DND-41 (cell line): ENCODE measurements at regions not wholly inside any gene's neighbourhood (a gene's known extent, or its start where the extent isn't known, plus 50 kb on each side); places are given as distances from the start of the nearest gene placed in this dataset.

Experiments used
- ATAC-seq: fragments of 200-7000 bp; cut with Tn5 transposase; 3 replicates; pipeline ENCODE4 v1.9.1; 2021; ENCODE audit warnings: low read depth; ENCODE audit not compliant: insufficient read depth
- DNase-seq: peaks from one replicate; pipeline ENCODE4 v3.0.0-alpha.2; 2020
- H2AFZ ChIP-seq: 2 replicates; pipeline ENCODE4 v1.6.0; 2012; ENCODE audit warnings: low read depth, low read length
- H3K27ac ChIP-seq: 2 replicates; pipeline ENCODE4 v1.5.1; 2012; ENCODE audit warnings: low read length, inconsistent platforms
- H3K27me3 ChIP-seq: fragments of 200-600 bp; sonication (generic); 2 replicates; pipeline ENCODE4 v1.6.0; 2012; ENCODE audit warnings: low read length, mild to moderate bottlenecking, inconsistent platforms; ENCODE audit not compliant: insufficient read depth, poor library complexity
- H3K36me3 ChIP-seq: 2 replicates; pipeline ENCODE4 v1.5.1; 2012; ENCODE audit warnings: low read length, inconsistent platforms; ENCODE audit not compliant: insufficient read depth
- H3K4me1 ChIP-seq: 2 replicates; pipeline ENCODE4 v1.5.1; 2012; ENCODE audit warnings: mild to moderate bottlenecking, low read length; ENCODE audit not compliant: insufficient read depth
- H3K4me2 ChIP-seq: 2 replicates; pipeline ENCODE4 v1.6.0; 2012; ENCODE audit warnings: mild to moderate bottlenecking, moderate library complexity, low read length, inconsistent platforms; ENCODE audit not compliant: insufficient read depth
- H3K4me3 ChIP-seq, 2 experiments: fragments of 200-600 bp in 1 of 2; shearing (Covaris generic) in 1 of 2; 2 replicates each; pipeline ENCODE4 v1.5.1; 2012 to 2016; ENCODE audit warnings: inconsistent platforms in 2 of 2, low read length in 2 of 2, mild to moderate bottlenecking in 2 of 2, low read depth in 1 of 2, moderate library complexity in 1 of 2
- H3K79me2 ChIP-seq: 2 replicates; pipeline ENCODE4 v1.6.0; 2012; ENCODE audit warnings: low read length, inconsistent platforms; ENCODE audit not compliant: insufficient read depth
- H3K9ac ChIP-seq: 2 replicates; pipeline ENCODE4 v1.6.0; 2012; ENCODE audit warnings: low read depth, mild to moderate bottlenecking, inconsistent platforms, low read length, moderate library complexity
- H3K9me3 ChIP-seq: 2 replicates; pipeline ENCODE4 v1.5.1; 2012; ENCODE audit warnings: low read length, moderate library complexity, mild to moderate bottlenecking, inconsistent platforms; ENCODE audit not compliant: insufficient read depth, severe bottlenecking
- H4K20me1 ChIP-seq: 2 replicates; pipeline ENCODE4 v1.6.0; 2012; ENCODE audit warnings: low read length; ENCODE audit not compliant: insufficient read depth
- EZH2 ChIP-seq: IDR thresholded peaks from 3 replicates; pipeline ENCODE4 v1.6.1; 2012; ENCODE audit warnings: borderline replicate concordance, low read depth, mild to moderate bottlenecking, moderate library complexity, low read length, inconsistent platforms; ENCODE audit not compliant: severe bottlenecking
- TF ChIP-seq, protein P1 (sequence below): IDR thresholded peaks from 2 replicates; pipeline ENCODE4 v1.5.1; 2012; ENCODE audit warnings: borderline replicate concordance, low read length, moderate library complexity, mild to moderate bottlenecking; ENCODE audit not compliant: poor library complexity, severe bottlenecking; ENCODE audit errors: extremely low read depth

DNA sequence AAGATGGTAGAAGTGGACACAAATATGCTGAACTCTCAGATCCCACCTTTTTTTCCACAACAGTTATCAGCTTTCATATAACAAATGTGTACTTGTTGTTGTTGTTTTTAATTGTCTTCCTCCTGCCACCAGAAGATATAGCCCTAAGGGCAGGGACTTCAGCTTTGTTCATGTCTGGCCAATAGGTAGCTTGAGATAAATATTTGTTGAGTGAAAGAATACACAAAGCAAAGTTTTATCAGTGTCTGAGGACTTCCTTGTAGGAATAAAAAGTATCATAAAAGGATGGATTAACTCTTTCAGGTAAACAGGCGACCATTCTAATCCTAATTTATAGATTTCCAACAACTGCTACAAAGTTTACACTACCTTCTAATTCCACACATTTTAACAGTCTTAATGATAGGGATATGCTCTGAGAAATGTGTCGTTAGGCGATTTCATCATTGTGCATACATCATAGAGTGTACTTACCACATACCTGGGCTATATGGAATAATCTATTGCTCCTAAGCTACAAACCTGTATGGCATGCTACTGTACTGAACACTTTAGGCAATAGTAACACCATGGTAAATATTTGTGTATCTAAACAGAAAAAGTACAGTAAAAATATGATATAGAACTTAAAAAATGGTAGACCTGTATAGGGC lies 186.1 kb downstream of the ATOH1 start:
- Histone ChIP-seq H3K79me2 (no peaks in the 10 kb centered on the region), H3K27me3 (no peaks in the 10 kb centered on the region), H4K20me1 (no peaks in the 10 kb centered on the region), H3K4me1 (no peaks in the 10 kb centered on the region), H3K36me3 (no peaks in the 10 kb centered on the region), H2AFZ (no peak overlapping the region), H3K27ac (no peak overlapping the region), H3K4me3 (no peak overlapping the region), H3K9ac (no peak overlapping the region), H3K4me2 (no peak overlapping the region), H3K9me3 (no peaks in the 10 kb centered on the region)
- ATAC-seq: no peak
- no peak for DNase-seq
- TF ChIP-seq EZH2: no peak
- TF ChIP-seq, protein P1, sequence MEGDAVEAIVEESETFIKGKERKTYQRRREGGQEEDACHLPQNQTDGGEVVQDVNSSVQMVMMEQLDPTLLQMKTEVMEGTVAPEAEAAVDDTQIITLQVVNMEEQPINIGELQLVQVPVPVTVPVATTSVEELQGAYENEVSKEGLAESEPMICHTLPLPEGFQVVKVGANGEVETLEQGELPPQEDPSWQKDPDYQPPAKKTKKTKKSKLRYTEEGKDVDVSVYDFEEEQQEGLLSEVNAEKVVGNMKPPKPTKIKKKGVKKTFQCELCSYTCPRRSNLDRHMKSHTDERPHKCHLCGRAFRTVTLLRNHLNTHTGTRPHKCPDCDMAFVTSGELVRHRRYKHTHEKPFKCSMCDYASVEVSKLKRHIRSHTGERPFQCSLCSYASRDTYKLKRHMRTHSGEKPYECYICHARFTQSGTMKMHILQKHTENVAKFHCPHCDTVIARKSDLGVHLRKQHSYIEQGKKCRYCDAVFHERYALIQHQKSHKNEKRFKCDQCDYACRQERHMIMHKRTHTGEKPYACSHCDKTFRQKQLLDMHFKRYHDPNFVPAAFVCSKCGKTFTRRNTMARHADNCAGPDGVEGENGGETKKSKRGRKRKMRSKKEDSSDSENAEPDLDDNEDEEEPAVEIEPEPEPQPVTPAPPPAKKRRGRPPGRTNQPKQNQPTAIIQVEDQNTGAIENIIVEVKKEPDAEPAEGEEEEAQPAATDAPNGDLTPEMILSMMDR: no peak

DNA sequence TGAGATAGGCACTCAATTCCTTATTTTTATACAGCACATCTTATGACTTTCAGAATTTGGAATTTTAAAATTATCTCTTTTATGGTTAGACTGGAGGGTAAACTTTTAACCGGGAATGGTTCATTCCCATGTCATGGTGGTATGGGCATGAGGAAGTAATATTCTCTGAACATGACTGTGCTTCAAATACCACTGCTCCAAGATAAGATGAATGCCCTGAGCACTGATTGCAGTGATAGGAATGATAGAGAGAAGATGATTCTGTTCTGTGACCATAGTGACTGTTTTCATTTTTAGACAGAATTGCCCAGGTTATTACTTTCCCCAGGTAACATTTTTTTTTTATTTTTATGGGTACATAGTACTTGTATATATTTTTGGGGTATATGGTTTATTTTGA lies 187.4 kb downstream of the ATOH1 start:
- H3K27ac ChIP-seq: no peak overlapping the region

DNA sequence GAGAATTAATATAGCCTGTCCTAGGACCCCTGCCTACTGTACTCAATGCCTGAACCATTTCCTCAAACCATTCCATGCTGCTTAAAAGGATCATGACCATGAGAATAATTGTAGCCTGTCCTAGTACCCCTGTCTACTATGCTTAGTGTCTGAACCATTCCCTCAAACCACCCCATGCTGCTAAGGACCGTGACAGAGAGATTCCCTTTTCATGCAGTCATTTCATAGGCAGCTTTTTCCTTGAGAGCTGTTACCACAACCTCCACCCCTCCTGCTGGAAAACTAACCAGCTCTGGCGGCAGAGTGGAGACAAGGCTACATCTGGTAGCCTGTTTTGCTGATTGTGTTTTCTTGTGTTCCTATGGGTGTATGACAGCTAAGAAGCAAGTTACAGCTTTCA lies 174.9 kb upstream of the SMARCAD1 start:
- no peak for TF ChIP-seq EZH2
- TF ChIP-seq, protein P1: no peak
- H3K79me2 ChIP-seq: no peaks in the 10 kb centered on the region
- no peaks in the 10 kb centered on the region for H3K27me3 ChIP-seq
- no peaks in the 10 kb centered on the region for H3K36me3 ChIP-seq
- no peak overlapping the region for H3K4me2 ChIP-seq
- H3K9me3 ChIP-seq: no peaks in the 10 kb centered on the region
- DNase-seq (no peak), ATAC-seq (no peak)
- H3K4me1 ChIP-seq: no peaks in the 10 kb centered on the region
- no peak overlapping the region for H3K4me3 ChIP-seq
- H4K20me1 ChIP-seq: no peaks in the 10 kb centered on the region
- no peak overlapping the region for H3K9ac ChIP-seq
- no peak overlapping the region for H3K27ac ChIP-seq
- H2AFZ ChIP-seq: no peak overlapping the region

More for the DNA sequence above, 187.4 kb downstream of the ATOH1 start:
- H3K4me1 ChIP-seq: no peaks in the 10 kb centered on the region
- H3K36me3 ChIP-seq: no peaks in the 10 kb centered on the region
- no peak overlapping the region for H3K4me3 ChIP-seq
- DNase-seq: no peak
- H3K9ac ChIP-seq: no peak overlapping the region
- H3K9me3 ChIP-seq: no peaks in the 10 kb centered on the region
- no peaks in the 10 kb centered on the region for H4K20me1 ChIP-seq
- no peaks in the 10 kb centered on the region for H3K79me2 ChIP-seq
- no peak overlapping the region for H3K4me2 ChIP-seq
- TF ChIP-seq, protein P1: no peak
- TF ChIP-seq EZH2: no peak
- ATAC-seq: no peak
- no peak overlapping the region for H2AFZ ChIP-seq
- no peaks in the 10 kb centered on the region for H3K27me3 ChIP-seq

DNA sequence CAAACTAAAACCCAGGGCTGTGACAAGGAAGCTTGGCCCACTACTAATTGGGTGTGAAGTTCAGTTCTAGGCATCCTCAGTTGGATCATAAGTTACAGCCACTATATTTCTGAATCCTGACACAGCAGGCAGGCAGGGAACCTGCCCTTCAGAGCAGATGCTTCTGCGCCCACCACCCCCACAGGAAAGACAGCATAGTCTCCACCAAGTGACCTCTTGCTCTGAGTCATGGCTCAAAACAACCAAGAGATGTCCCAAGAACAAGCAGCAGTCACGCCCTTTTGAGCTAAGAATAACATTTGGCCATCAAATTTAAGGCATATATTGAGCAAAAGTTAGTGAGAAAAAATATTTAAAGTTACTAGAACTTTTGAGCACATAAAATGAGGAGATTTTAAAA lies 170.7 kb upstream of the SMARCAD1 start:
- no peaks in the 10 kb centered on the region for H4K20me1 ChIP-seq
- H3K9ac ChIP-seq: no peak overlapping the region
- H3K9me3 ChIP-seq: no peaks in the 10 kb centered on the region
- H3K4me1 ChIP-seq: no peaks in the 10 kb centered on the region
- H3K36me3 ChIP-seq: no peaks in the 10 kb centered on the region
- TF ChIP-seq, protein P1: no peak
- no peak for TF ChIP-seq EZH2
- no peaks in the 10 kb centered on the region for H3K79me2 ChIP-seq
- no peak overlapping the region for H2AFZ ChIP-seq
- H3K27ac ChIP-seq: no peak overlapping the region
- ATAC-seq (no peak), DNase-seq (no peak)
- H3K4me2 ChIP-seq: no peak overlapping the region
- no peak overlapping the region for H3K4me3 ChIP-seq
- H3K27me3 ChIP-seq: no peaks in the 10 kb centered on the region
